HG02852 (cell line): ENCODE measurements at regions not wholly inside any gene's neighbourhood (a gene's known extent, or its start where the extent isn't known, plus 50 kb on each side); places are given as distances from the start of the nearest gene placed in this dataset.
"Not testable (repeated sequence)": the region's sequence is repeated elsewhere in the genome, so short reads cannot be mapped to it uniquely, and the experiment has no call there.

Experiments
- ATAC-seq: cut with Tn5 transposase; IDR thresholded peaks from one replicate; pipeline ENCODE4 v1.9.1; 2021; ENCODE audit warnings: mild to moderate bottlenecking, moderate library complexity; ENCODE audit not compliant: unreplicated experiment

- no peak for ATAC-seq
Measured at GRCh38 chr12:38477340-38478090, 160.9 kb downstream of the ALG10B start.

- no peak for ATAC-seq
Measured at GRCh38 chr12:38480594-38480993, 164.0 kb downstream of the ALG10B start.

- ATAC-seq: no peak
Measured at GRCh38 chr12:38484821-38485449, 168.4 kb downstream of the ALG10B start.

GRCh38 chr12:38488866-38489265 is 172.3 kb downstream of the ALG10B start:
- no peak for ATAC-seq

GRCh38 chr12:38490073-38490472 is 173.5 kb downstream of the ALG10B start:
- no peak for ATAC-seq

GRCh38 chr12:38490941-38491340 is 174.4 kb downstream of the ALG10B start:
- no peak for ATAC-seq

GRCh38 chr12:38501481-38501880 is 184.9 kb downstream of the ALG10B start:
- no peak for ATAC-seq

GRCh38 chr12:38501991-38502390 is 185.4 kb downstream of the ALG10B start:
- ATAC-seq: no peak

- ATAC-seq: no peak
Measured at GRCh38 chr12:38502415-38502814, 185.8 kb downstream of the ALG10B start.

- ATAC-seq: no peak
Measured at GRCh38 chr12:38507839-38508238, 191.3 kb downstream of the ALG10B start.

- ATAC-seq: no peak
Measured at GRCh38 chr12:38508246-38508645, 191.7 kb downstream of the ALG10B start.

- no peak for ATAC-seq
Measured at GRCh38 chr12:38515912-38516311, 199.3 kb downstream of the ALG10B start.

GRCh38 chr12:38516418-38516817 is 199.8 kb downstream of the ALG10B start:
- ATAC-seq: no peak

- no peak for ATAC-seq
Measured at GRCh38 chr12:38523920-38524319, 207.3 kb downstream of the ALG10B start.

GRCh38 chr12:38527631-38528030 is 211.1 kb downstream of the ALG10B start:
- no peak for ATAC-seq

- no peak for ATAC-seq
Measured at GRCh38 chr12:38528527-38528926, 212.0 kb downstream of the ALG10B start.

- not testable (repeated sequence) for ATAC-seq
Measured at GRCh38 chr12:38529281-38529680, 212.7 kb downstream of the ALG10B start.

- no peak for ATAC-seq
Measured at GRCh38 chr12:38538319-38538718, 221.7 kb downstream of the ALG10B start.

GRCh38 chr12:38540156-38540555 is 223.6 kb downstream of the ALG10B start:
- no peak for ATAC-seq

- no peak for ATAC-seq
Measured at GRCh38 chr12:38541849-38542248, 225.3 kb downstream of the ALG10B start.

GRCh38 chr12:38543151-38543550 is 226.6 kb downstream of the ALG10B start:
- ATAC-seq: no peak

- no peak for ATAC-seq
Measured at GRCh38 chr12:38544330-38545066, 227.9 kb downstream of the ALG10B start.
